NCI-H345 (cell line): ENCODE measurements at regions not wholly inside any gene's neighbourhood (a gene's known extent, or its start where the extent isn't known, plus 50 kb on each side); places are given as distances from the start of the nearest gene placed in this dataset.
"Not testable (repeated sequence)": the region's sequence is repeated elsewhere in the genome, so short reads cannot be mapped to it uniquely, and the experiment has no call there.

Experiments
- DNase-seq: peaks from one replicate; lab custom pipeline; 2025; lab: John Stamatoyannopoulos, UW

- DNase-seq, result not testable (repeated sequence)
These were observed 424.3 kb upstream of the ZNF337 start for GRCh38 chr20:26120920-26121319.

DNA sequence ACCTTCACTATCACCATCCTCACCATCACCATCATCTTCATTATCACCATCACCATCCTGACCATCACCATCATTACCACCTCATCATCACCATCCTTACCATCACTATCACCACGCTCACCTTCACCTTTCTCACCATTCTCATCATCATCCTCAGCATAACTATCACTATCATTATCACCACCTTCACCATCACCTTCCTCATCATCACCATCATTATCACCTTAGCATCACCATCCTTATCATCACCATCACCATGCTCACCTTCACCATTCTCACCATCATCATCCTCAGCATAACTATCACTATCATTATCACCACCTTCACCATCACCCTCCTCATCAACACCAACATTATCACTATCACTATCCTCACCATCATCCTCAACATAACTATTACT lies 397.8 kb upstream of the ZNF337 start:
- not testable (repeated sequence) for DNase-seq

GRCh38 chr20:26091921-26092320 lies 395.3 kb upstream of the ZNF337 start:
- not testable (repeated sequence) for DNase-seq

- DNase-seq, result not testable (repeated sequence)
These were observed 389.5 kb upstream of the ZNF337 start for GRCh38 chr20:26086195-26086594.

DNA sequence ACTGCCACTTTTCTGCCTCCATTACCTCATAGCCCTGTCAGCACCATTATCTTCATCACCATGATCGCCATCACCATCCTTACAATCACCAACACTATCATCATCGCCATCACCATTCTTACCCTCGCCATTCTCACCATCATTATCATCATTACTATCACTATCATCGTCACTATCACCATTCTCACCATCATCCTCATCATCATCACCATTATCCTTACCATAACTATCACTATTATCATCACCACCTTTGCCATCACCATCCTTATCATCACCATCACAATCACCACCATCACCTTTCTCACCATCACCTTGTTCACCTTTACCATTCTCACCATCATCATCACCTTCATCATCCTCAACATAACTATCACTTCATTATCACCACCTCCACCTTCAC lies 377.3 kb upstream of the ZNF337 start:
- not testable (repeated sequence) for DNase-seq

GRCh38 chr20:26059324-26059723 lies 362.7 kb upstream of the ZNF337 start:
- DNase-seq, result not testable (repeated sequence)

DNA sequence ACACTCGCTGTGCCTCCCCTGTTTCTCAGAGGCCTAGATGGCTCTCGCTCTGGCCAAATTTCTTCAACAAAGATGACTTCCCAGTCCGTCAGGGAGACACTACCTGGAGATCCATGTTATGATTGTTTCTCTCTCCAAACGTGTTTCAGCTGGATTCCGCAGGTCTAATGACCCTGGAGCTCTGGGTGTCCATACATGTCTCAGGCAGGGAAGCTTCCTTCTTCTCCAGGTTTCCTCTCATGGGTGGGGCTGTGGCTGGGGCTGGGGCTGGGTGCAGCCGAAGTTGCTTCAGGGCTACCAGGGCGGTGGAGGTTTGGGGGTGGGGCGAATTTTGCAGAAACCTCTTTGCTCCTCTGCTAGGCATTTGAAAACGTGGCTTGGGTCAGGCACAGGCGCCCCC lies 361.8 kb upstream of the ZNF337 start:
- DNase-seq, result not testable (repeated sequence)

GRCh38 chr20:26057135-26057752 lies 360.6 kb upstream of the ZNF337 start:
- not testable (repeated sequence) for DNase-seq

- DNase-seq, result not testable (repeated sequence)
These were observed 329.1 kb upstream of the ZNF337 start for GRCh38 chr20:26025792-26026191.

DNA sequence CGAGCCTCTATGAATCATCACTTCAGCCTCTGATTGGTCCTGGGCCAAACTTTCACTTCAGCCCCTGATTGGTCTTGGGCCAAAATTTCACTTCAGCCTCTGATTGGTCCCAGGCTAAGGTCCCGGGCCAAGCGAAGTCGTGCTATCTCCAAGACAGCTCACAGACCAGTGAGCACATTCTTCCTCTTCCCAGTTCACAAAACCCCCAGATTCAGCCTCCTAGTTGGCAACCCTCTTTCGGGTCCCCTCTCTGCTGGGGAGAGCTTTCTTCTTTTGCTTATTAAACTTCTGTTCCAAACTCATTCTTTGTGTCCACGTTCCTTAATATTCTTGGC lies 314.3 kb upstream of the ZNF337 start:
- DNase-seq, result not testable (repeated sequence)

DNA sequence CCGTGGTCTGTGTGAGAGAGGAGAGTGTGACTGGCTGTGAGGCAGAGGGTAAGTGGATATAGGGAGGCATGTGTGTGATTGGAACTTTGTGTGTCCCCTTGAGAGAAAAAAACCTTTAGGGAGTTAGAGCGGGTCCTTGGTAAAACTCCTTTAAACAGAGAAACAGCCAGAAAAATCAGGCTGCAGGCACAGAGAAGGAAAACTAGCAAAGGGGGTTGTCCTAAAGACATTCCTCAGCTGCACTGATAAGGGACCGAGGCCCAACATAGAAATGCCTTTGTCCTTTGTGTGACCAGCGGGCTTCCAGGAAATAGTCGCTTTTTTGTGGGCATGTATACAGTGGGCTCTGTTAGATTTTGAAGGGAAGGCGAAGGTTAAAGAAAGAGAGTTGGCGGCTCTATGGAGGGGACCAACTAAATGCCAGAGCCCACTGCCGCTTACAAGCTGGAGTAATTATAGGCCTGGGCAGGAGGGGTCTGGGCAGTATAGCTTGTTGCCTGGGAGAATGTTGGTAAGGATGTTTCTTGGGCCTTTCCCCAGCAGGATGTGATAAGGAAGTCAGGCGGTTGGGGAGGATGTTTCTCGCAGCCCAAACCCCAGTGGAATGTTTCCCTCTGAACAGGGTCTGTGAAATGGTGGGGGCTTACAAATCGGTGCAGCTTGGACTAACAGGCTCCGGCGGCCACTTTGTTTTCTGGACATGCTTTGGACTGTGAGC lies 313.7 kb upstream of the ZNF337 start:
- not testable (repeated sequence) for DNase-seq

DNA sequence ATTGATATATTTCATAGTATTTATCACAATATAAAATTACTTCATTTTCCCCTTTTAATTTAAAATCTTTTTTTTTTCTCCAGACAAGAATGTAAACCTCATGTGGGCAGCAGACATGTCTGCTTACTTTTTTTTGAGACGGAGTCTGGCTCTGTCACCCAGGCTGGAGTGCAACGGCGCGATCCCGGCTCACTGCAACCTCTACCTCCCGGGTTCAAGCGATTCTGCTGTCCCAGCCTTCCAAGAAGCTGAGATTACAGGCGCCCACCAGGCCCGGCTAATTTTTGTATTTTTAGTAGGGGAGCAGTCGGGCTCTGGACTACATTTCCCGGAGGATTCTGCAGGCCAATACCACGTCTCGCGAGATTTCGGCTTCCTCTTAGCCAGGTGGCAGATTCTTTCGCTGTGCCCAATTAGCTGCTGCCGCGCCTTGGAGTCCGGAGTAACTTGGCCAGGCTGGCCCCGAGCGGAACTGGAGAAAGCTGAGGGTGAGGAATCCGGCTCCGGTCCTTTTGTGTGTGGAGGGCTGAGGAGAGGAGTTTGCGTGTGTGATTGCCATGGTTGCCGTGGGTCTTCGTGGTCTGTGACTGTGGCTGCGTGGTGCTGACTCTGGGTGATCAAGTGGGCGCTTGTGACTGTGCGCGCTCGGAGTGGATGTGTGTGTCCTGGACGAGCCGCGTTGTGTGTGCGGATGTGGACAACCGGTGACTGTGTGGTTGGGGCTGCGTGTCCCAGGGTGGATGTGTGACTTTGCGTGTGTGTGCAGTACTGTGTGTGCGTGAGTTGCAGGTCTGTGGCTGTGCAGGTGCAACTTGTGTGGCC lies 313.0 kb upstream of the ZNF337 start:
- DNase-seq, result not testable (repeated sequence)

GRCh38 chr20:26008026-26008425 lies 311.4 kb upstream of the ZNF337 start:
- not testable (repeated sequence) for DNase-seq

- not testable (repeated sequence) for DNase-seq
These were observed 309.5 kb upstream of the ZNF337 start for GRCh38 chr20:26006164-26006563.

DNA sequence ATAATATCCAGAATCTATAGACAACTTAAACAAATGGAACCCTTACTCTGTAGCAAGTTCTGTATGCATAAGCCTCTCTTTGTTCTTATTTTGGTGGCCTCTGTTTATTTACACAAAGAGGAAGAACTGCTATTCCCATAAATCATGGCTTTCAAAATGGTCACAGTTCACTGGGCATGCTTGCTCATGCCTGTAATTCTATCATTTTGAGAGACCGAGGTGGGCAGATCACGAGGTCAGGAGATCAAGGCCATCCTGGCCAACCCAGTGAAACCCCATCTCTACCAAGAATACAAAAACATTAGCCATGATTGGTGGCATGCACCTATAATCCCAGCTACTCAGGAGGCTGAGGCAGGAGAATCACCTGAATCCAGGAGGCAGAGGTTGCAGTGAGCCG lies 307.3 kb upstream of the ZNF337 start:
- not testable (repeated sequence) for DNase-seq

DNA sequence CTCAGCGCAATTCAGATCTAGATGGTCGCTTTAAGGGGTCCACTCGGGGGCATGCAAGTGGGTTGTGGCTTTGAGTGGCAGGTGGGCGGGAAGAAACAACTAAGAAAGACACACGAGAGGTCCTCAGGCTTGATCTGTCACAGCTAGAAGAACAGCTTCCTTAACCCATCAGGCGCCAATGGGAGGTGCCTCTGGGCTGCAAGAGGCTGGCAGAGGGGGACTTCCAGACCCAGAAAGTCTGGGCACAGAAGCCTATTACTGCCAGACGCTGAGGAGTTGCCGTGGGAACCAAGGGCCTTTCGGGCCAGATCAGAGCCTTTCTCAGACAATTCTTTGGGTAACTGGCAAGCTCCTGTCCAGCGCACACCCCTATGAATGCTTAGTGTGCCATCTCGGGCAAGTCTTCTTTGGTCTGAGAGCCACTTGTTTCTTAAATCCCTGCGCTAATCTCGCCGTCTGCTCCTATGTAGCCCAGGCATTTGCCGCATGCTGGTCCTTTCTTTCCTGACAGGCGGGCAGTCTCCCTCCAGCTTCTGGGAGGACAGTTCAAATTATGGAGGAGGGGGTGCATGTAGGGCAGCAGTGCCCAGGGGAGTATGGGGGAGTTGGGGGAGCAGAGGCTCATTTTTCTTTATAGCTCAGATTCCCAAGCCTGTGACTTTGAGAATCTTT lies 300.9 kb upstream of the ZNF337 start:
- not testable (repeated sequence) for DNase-seq

GRCh38 chr20:25992146-25992545 lies 295.5 kb upstream of the ZNF337 start:
- DNase-seq, result no peak

GRCh38 chr20:25991756-25992130 lies 295.1 kb upstream of the ZNF337 start:
- no peak for DNase-seq

DNA sequence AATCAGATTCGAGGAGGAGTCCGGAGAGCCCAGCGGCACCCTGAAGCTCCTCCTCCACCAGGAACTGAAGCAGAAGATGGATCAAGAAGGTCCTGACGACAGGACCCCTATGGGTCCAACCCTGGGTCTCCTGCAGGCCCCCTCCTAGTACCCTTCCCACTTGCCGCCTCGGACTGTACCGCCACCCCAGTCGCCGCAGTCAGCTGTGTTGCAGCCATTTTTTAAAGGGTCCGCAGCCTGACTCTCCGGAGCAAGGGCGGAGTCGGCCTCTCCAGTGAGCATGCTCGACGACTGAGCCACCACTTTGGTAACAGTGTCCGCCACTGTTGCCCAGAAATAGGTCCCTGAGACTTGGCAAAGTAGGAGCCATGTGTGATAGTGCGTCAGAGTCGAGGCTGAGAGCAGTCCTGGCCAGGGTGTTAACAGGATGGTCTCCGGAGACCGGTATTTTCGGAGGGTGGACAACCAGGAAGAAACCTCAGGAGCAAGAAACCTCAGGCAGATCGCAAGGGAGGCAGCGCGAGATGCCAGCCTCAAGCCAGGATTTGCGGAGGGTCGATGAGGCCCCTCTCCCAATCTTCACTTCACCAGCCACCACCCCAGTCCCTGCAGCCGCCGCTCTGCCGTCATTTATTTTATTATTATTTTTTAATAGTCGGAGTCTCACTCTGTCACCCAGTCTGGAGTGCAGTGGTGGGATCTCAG lies 294.6 kb upstream of the ZNF337 start:
- DNase-seq, result no peak

DNA sequence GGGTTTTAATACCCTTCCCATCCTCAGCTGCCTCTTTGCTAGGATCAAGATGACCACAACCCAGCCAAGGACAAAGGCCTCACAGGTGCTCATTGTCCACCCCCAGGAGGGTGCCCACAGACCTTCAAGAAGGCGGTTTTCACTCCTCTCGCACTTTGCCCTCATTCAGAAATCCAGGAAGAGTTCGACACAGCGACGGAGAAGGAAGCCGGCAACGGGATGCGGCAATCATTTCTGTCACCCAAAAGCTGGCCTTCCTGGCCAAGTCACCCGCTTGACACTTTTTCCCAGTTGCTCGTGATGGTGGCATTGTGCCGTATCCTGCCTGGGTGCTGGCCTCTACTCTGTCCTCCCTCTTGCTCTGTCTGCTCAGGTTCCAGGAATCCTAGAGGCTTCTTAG lies 293.0 kb upstream of the ZNF337 start:
- DNase-seq, result not testable (repeated sequence)

DNA sequence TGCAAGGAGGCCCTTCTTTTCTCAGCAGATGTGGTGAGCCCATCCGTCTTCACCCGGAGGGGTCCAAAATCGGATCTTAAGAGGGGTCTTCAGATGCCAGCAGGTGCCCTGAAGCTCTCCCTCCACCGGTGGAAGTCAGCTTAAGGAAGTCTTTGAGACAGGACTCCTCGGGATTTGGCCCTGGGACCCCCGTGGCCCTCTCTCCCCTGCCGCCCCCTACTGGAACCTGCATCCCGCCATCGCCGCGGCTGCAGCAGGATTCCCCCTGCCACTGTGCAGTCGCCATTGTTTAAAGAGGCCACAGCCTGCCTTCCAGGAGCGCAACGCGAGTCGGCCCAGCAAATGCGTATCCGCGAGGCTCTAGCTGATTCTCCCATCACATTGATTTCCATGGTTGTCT lies 292.5 kb upstream of the ZNF337 start:
- DNase-seq, result no peak
